SK-N-MC (cell line): ENCODE measurements at regions not wholly inside any gene's neighbourhood (a gene's known extent, or its start where the extent isn't known, plus 50 kb on each side); places are given as distances from the start of the nearest gene placed in this dataset.

Source experiments
- EZH2 ChIP-seq: fragments of 200-600 bp; sonication (generic); IDR thresholded peaks from one replicate; pipeline ENCODE4 v1.6.1; 2017; ENCODE audit warnings: antibody characterized with exemption
- FOXP2 ChIP-seq: optimal IDR thresholded peaks from 2 replicates; pipeline ENCODE3; 2011; ENCODE audit warnings: mild to moderate bottlenecking, moderate library complexity; ENCODE audit not compliant: insufficient read depth; ENCODE audit errors: extremely low read length, control extremely low read depth
- POLR2AphosphoS5 ChIP-seq: IDR thresholded peaks from 2 replicates; pipeline ENCODE4 v1.6.1; 2012; ENCODE audit warnings: mild to moderate bottlenecking, low read depth, low read length, borderline replicate concordance

GRCh38 chr1:14366091-14367018, 232.1 kb upstream of the KAZN start:
- TF ChIP-seq EZH2: no peak
- TF ChIP-seq POLR2AphosphoS5: no peak
- no peak for TF ChIP-seq FOXP2
